RWPE2 (cell line): ENCODE measurements at regions not wholly inside any gene's neighbourhood (a gene's known extent, or its start where the extent isn't known, plus 50 kb on each side); places are given as distances from the start of the nearest gene placed in this dataset.
"Not testable (repeated sequence)": the region's sequence is repeated elsewhere in the genome, so short reads cannot be mapped to it uniquely, and the experiment has no call there.

Experiments
- ATAC-seq: fragments of 200-7000 bp; cut with Tn5 transposase; 3 replicates; pipeline ENCODE4 v1.9.1; 2021; ENCODE audit warnings: low read depth
- DNase-seq: peaks from one replicate; pipeline ENCODE4 v3.0.0-alpha.2; 2020; ENCODE audit warnings: low spot score
- H3K27ac ChIP-seq: fragments of 450-650 bp; 2 replicates; pipeline ENCODE4 v1.5.1; 2017; ENCODE audit warnings: mild to moderate bottlenecking; ENCODE audit not compliant: poor library complexity, severe bottlenecking
- H3K27me3 ChIP-seq: fragments of 250-450 bp; sonication (Bioruptor Pico); 2 replicates; pipeline ENCODE4 v1.5.1; 2021; ENCODE audit warnings: mild to moderate bottlenecking, moderate library complexity; ENCODE audit not compliant: insufficient read depth, poor library complexity, severe bottlenecking
- H3K36me3 ChIP-seq: fragments of 250-450 bp; sonication (Bioruptor Pico); 2 replicates; pipeline ENCODE4 v1.5.1; 2020; ENCODE audit warnings: low read depth, mild to moderate bottlenecking, moderate library complexity
- H3K4me1 ChIP-seq: fragments of 250-450 bp; sonication (Bioruptor Pico); 2 replicates; pipeline ENCODE4 v1.5.1; 2021; ENCODE audit warnings: mild to moderate bottlenecking, moderate library complexity; ENCODE audit not compliant: insufficient read depth, poor library complexity, severe bottlenecking
- H3K4me3 ChIP-seq: fragments of 250-450 bp; sonication (Bioruptor Pico); 2 replicates; pipeline ENCODE4 v1.5.1; 2021; ENCODE audit warnings: mild to moderate bottlenecking, moderate library complexity; ENCODE audit not compliant: severe bottlenecking
- H3K9me3 ChIP-seq: fragments of 250-450 bp; sonication (Bioruptor Pico); 2 replicates; pipeline ENCODE4 v1.5.1; 2021; ENCODE audit warnings: mild to moderate bottlenecking, moderate library complexity; ENCODE audit not compliant: severe bottlenecking
- CTCF ChIP-seq: fragments of 450-650 bp; IDR thresholded peaks from one replicate; pipeline ENCODE4 v1.5.1; 2017; ENCODE audit warnings: mild to moderate bottlenecking, moderate library complexity; ENCODE audit not compliant: poor library complexity, severe bottlenecking

DNA sequence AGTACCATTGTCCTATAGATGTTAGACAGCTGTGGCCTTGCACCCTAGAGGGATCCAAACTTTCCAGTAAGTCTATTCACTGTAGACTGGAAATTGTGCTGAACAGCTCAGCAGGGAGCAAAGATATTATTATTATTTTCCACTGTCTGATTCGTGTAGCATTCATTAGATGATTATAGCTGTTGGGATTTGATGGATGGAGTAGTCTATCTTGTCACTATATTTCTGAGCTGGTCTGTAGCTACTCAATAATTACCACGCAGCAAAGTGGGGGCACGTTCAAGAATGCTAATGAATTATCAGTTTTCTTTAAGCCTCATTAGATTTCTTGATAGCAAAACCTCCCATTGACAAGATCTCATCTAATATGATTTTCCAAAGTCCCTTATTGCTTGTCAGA, 113.2 kb downstream of the RTP4 start:
- DNase-seq = no peak

GRCh38 chr3:187475613-187476012, 107.4 kb downstream of the RTP4 start:
- DNase-seq, ATAC-seq: not testable (repeated sequence)

More for the DNA sequence above, 113.2 kb downstream of the RTP4 start:
- Histone ChIP-seq H3K27me3 (no peaks in the 10 kb centered on the region), H3K27ac (no peak overlapping the region), H3K36me3 (no peaks in the 10 kb centered on the region), H3K4me1 (no peaks in the 10 kb centered on the region), H3K9me3 (no peaks in the 10 kb centered on the region), H3K4me3 (no peak overlapping the region)
- ATAC-seq = no peak
- no peak for TF ChIP-seq CTCF

DNA sequence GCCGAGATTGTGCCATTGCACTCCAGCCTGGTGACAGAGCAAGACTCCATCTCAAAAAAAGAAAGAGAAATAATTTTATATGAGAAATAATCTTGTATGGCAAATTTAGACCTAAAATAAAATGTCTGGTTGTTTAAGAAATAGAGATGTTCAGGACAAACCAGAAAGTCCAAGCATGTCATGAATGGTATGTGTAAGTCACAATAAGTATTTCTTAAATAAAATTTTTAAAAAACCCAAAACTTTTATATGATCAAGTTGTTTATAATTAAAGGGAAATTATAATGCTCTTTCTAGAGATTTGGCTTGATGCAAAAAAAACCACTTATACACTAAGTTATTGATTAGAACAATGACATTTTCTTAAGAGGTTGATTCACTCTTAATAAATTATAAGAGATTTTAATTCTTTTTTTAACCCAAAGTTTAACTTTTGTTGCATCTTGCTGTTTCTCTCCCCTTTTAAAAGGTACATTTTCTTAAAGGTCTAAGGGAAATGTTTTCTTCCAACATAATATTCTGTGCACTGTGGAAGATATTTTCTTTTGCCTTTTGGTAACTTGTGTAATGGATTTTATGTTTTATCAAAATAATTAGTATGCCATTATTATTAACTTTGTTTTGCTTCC, 105.7 kb downstream of the RTP4 start:
- Histone ChIP-seq H3K4me3 (no peak overlapping the region), H3K27me3 (no peaks in the 10 kb centered on the region), H3K36me3 (no peaks in the 10 kb centered on the region), H3K27ac (no peak overlapping the region), H3K4me1 (no peaks in the 10 kb centered on the region), H3K9me3 (peaks cover 5% of the 10 kb centered on the region)
- no peak for ATAC-seq
- no peak for DNase-seq
- TF ChIP-seq CTCF = no peak

More at GRCh38 chr3:187475613-187476012, 107.4 kb downstream of the RTP4 start:
- not testable (repeated sequence) for H3K36me3 ChIP-seq, H3K27ac ChIP-seq, H3K4me3 ChIP-seq, H3K27me3 ChIP-seq, H3K4me1 ChIP-seq, H3K9me3 ChIP-seq

- DNase-seq, ATAC-seq, H3K27me3 ChIP-seq, H3K4me3 ChIP-seq, H3K36me3 ChIP-seq, H3K4me1 ChIP-seq, H3K27ac ChIP-seq, H3K9me3 ChIP-seq: not testable (repeated sequence)
Observed at GRCh38 chr3:187466306-187466705, 98.1 kb downstream of the RTP4 start.

DNA sequence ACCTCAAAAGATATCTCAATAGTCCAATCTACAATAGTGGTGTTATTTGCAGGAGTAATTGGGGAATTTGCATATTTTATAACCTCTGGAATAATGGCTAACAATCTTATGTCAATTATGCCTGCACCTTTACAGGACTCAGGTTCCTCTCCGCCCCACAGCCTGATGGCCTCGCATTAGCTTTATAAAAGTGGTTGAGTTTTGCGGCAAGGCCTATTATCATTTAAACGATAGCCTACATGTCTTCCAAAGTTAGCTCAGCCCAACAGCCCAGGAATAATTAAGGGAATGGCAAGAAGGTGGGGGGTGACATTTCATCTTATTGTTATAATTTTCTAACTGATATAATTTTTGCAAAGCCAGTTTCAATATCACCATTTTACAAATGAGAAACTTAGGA, 97.3 kb downstream of the RTP4 start:
- Histone ChIP-seq H3K27me3 (no peaks in the 10 kb centered on the region), H3K9me3 (no peaks in the 10 kb centered on the region), H3K4me3 (no peak overlapping the region), H3K4me1 (no peaks in the 10 kb centered on the region), H3K27ac (no peak overlapping the region), H3K36me3 (no peaks in the 10 kb centered on the region)
- no peak for ATAC-seq
- no peak for DNase-seq
- TF ChIP-seq CTCF = no peak

GRCh38 chr3:187464682-187465081, 96.5 kb downstream of the RTP4 start:
- no peaks in the 10 kb centered on the region for H3K4me1 ChIP-seq
- no peak for DNase-seq
- ATAC-seq = no peak
- H3K27ac ChIP-seq = no peak overlapping the region
- H3K27me3 ChIP-seq = no peaks in the 10 kb centered on the region
- TF ChIP-seq CTCF = no peak
- no peaks in the 10 kb centered on the region for H3K9me3 ChIP-seq
- no peaks in the 10 kb centered on the region for H3K36me3 ChIP-seq
- H3K4me3 ChIP-seq = no peak overlapping the region
